Right lobe of liver (tissue), 4 donors: ENCODE measurements at regions not wholly inside any gene's neighbourhood (a gene's known extent, or its start where the extent isn't known, plus 50 kb on each side); places are given as distances from the start of the nearest gene placed in this dataset.

ENCODE experiments used
- CTCF ChIP-seq, 4 donors: fragments of 200-600 bp in 3 of 4; fragments of 450-650 bp in 1 of 4; IDR thresholded peaks; one replicate each; pipeline versions ENCODE4 v1.5.1 to v1.8.0; 2016 to 2022; ENCODE audit warnings: antibody characterized with exemption in 4 of 4, mild to moderate bottlenecking in 2 of 4
- POLR2A ChIP-seq: fragments of 450-650 bp; IDR thresholded peaks from one replicate; pipeline ENCODE4 v1.6.1; 2017; ENCODE audit warnings: antibody characterized with exemption, mild to moderate bottlenecking
- donor health status: DM: no; HTN: no; CAD: no.
- donor health status: DM: no; HTN: no; CAD: no.
- donor health status: DM: no; HTN: yes; CAD: no.

GRCh38 chr11:112610996-112611750, 350.0 kb upstream of the NCAM1 start:
- TF ChIP-seq POLR2A (no peak), CTCF (IDR thresholded peaks at IDR 0.05) (no peak)
